GM13976 (cell line): ENCODE measurements at regions not wholly inside any gene's neighbourhood (a gene's known extent, or its start where the extent isn't known, plus 50 kb on each side); places are given as distances from the start of the nearest gene placed in this dataset.

Source experiments
- DNase-seq: peaks from one replicate; pipeline ENCODE4 v3.0.0; 2012; ENCODE audit warnings: low spot score
- in situ Hi-C: fragments of 300-500 bp; cut with MboI; formaldehyde crosslinking; loops from one replicate; pipeline ENCODE4 v1.12.0; 2022; ENCODE audit warnings: low sequenced_read_pairs, mixed read lengths, inconsistent platforms; ENCODE audit not compliant: unreplicated experiment
- TF ChIP-seq, protein P1 (sequence below): IDR thresholded peaks from 2 replicates; pipeline ENCODE4 v1.5.1; 2012; ENCODE audit warnings: borderline replicate concordance, mild to moderate bottlenecking; ENCODE audit not compliant: insufficient read depth; ENCODE audit errors: extremely low read depth, missing control alignments, control extremely low read depth

DNA sequence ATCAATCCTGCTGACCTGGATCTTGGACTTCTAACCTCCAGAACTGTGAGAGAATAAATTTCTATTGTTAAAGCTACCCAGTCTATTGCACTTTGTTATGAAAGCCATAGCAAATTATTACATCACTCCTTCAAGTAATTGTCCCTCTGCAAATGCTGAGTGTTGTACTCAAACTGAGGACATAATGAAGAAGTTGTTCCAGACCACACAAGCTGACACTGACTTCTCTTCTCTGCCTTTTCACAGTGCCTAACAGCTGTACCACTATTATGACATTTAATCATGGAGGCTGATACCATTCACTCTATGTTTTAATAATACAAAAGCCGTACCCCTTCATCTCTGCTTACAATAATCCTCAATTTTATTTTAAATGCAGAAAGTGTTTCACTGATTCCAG, 424.1 kb upstream of the PIK3C3 start:
- no peak for DNase-seq
- TF ChIP-seq, protein P1, sequence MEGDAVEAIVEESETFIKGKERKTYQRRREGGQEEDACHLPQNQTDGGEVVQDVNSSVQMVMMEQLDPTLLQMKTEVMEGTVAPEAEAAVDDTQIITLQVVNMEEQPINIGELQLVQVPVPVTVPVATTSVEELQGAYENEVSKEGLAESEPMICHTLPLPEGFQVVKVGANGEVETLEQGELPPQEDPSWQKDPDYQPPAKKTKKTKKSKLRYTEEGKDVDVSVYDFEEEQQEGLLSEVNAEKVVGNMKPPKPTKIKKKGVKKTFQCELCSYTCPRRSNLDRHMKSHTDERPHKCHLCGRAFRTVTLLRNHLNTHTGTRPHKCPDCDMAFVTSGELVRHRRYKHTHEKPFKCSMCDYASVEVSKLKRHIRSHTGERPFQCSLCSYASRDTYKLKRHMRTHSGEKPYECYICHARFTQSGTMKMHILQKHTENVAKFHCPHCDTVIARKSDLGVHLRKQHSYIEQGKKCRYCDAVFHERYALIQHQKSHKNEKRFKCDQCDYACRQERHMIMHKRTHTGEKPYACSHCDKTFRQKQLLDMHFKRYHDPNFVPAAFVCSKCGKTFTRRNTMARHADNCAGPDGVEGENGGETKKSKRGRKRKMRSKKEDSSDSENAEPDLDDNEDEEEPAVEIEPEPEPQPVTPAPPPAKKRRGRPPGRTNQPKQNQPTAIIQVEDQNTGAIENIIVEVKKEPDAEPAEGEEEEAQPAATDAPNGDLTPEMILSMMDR, result no peak
- in situ Hi-C loops, result no loop called here

DNA sequence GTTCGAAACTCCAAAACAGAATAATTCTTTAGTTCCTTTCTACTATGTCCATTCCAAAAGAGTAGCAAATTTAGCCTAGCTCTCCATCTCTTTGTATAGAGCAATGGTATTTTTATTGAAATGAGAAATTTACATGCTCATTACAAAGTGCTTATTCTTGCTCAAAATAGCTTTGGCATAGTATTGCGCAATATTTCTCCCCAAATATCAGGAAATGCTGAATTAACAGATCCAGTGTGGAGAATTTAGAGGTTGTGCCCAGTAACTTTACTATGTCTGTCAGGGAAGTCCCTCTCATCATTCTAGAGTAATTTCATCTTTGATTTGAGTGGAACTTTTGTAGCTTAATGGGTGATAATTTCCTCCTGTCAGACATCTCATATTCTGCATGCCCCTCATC, 425.9 kb upstream of the PIK3C3 start:
- in situ Hi-C loops, result no loop called here
- TF ChIP-seq, protein P1, result no peak
- no peak for DNase-seq

DNA sequence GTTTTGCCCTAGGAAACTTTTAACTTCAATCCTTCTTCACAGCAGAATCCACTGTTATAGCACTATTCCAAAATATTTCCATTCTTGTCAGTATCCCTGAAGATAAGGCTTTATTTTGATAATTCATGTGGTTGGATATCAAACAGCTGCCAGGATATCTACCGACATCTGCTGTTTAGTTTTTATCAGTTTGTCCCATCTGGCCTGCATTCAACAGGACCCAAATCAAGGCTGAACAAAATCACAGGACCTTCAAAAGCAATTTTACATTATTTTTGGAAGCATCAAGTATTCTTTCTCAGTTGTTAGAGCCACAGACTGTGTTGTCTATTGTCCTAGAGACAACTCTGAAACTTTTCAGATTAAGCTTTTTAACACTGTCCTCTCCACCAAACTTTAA, 429.0 kb upstream of the PIK3C3 start:
- no peak for DNase-seq
- TF ChIP-seq, protein P1, result no peak
- in situ Hi-C loops, result no loop called here

DNA sequence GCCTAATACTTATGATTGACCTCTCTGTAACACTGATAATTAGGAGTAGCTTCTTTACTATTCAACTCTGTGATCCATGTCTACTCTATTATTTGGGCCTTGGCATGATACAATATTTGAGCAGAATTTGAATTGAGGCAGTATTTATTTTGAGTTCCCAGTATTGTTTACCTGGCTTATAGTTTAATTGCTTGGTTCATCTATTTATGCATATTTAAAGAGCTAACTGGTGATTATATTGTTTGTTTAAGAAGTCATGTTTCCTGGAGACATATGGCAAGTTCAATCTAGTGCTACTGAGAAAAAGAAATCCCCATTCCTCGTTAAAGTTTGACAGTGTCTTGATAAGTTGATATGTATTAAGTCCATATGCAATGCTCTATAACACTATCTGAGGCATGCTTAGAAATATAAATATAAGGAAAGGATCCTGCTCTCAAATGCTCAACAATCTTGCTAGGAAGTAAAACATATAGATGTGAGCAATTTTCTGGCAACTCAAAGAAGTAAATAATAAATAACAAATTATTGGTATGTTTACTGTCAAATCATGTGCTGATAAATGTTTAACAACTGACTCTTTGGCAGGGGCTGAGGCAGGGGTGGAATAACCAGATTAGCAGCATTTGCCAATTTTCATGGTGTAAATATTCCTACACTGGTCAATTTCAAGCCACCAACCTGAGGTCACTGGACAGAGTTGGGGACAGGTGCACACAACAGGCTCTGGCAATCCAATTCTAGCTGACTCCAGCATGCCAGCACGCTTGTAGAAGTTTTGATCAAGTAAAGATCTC, 430.2 kb upstream of the PIK3C3 start:
- no peak for DNase-seq
- in situ Hi-C loops, result no loop called here
- TF ChIP-seq, protein P1, result no peak

DNA sequence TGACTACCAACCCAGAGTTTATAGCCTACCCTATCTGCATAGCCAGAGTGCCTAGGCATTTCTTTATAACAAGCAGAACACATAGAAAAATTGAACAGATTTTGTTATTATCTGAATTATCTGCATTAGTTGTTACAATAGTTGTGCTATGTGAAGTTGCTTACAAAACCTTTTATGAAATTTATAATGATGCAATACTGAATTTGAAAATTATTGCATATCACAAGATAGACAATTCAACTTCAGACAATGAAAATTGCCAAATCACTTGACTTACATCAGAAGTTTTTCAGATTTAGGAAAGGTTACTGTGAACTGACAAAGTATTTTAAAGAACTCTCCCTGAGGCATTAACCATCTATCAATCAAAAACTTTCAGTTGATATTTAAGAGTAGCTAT, 437.9 kb upstream of the PIK3C3 start:
- TF ChIP-seq, protein P1, result no peak
- in situ Hi-C loops, result no loop called here
- no peak for DNase-seq

DNA sequence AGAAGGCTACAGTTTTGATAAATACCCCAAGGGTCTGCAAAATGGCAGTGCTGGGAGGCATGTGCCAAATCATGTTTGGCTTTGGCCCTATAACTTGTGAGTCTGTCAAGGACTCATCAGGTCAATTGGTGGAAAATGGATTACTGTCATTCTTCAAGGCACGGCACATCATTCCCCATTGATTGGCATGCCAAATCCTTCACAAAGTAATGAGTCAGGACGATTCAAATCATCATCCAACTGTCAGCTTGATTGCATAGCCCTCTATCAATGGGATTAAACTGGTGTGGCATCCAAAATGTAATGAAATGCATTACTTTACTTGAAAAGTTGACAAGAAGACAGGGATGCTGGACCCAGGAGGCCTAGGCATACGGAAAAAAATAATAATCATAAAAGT, 441.6 kb upstream of the PIK3C3 start:
- TF ChIP-seq, protein P1, result no peak
- in situ Hi-C loops, result no loop called here
- no peak for DNase-seq

DNA sequence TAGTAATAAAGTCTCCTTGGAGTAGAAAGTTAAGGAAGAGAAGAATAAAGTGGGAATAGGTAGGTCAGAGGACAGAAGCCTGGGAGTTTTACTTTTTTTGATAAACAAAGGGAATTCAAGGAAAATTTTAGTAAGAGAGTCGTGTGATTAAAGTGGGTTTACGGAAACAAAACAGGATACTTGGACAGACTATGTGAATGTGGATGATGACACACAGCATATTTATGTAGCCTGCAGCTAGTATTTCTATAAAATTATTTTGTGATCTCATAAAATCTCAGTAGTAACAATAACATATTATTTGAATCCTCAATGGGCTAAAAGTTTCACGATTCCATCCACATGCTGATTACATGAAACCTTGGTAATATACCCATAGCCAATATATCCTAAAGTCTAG, 450.7 kb upstream of the PIK3C3 start:
- TF ChIP-seq, protein P1, result no peak
- in situ Hi-C loops, result no loop called here
- no peak for DNase-seq
